ENCODE measurements at regions not wholly inside any gene's neighbourhood (a gene's known extent, or its start where the extent isn't known, plus 50 kb on each side); places are given as distances from the start of the nearest gene placed in this dataset.

DNA sequence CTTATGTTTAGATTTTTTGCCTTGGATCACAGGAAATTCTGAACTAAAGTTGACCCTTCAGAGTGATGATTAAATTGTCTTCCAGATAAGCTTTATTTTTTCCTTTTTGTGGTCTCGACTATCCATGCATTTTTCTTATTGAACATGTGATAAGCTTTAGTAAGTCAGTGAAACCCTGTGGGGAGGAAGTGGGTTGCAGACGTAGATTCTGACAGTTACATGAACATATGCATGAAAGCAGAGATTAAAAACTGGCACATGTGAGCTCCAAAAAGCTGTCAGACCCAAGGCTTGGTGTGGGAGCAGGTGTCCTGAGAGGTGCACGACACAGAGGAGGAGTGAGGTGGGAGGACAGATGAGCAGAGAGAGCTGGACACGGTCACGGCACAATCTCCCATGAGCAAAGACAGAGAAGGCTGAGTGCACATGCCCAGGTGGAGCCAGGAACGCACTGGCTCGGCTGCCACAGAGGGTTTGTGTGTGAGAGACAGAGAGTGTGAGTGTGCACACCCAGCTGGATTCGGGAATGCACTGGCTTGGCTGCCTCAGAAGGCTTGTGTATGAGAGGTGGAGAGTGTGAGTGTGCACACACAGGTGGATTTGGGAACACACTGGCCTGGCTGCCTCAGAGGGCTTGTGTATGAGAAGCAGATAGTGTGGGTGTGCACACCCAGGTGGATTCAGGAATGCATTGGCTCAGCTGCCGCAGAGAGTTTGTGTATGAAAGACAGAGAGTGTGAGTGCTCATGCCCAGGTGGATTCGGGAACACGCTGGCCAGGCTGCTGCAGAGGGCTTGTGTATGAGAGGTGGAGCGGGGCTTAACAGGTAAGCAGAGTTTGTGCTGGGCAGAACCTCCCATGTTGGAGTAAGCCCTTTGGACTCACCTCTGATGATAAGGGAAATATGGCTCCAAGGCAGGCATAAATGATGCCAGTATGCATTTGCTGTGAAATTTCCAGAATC lies 849.1 kb upstream of the SALL3 start:
- no peak for TF ChIP-seq EZH2 (IDR thresholded peaks at IDR 0.05; ENCODE audit: insufficient read depth, poor library complexity, severe bottlenecking)
- no peak for TF ChIP-seq EZH2phosphoT487 (IDR thresholded peaks at IDR 0.05; ENCODE audit: insufficient read depth, low read depth)
